Suppressor macrophage treated with lipopolysaccharide for 4 hours (primary cell): ENCODE measurements at regions not wholly inside any gene's neighbourhood (a gene's known extent, or its start where the extent isn't known, plus 50 kb on each side); places are given as distances from the start of the nearest gene placed in this dataset.
"Not testable (repeated sequence)": the region's sequence is repeated elsewhere in the genome, so short reads cannot be mapped to it uniquely, and the experiment has no call there.

Experiments
- DNase-seq: peaks from one replicate; pipeline ENCODE4 v3.0.0-alpha.2; 2020

GRCh38 chr21:9746311-9746710 is 775.1 kb upstream of the TPTE start:
- not testable (repeated sequence) for DNase-seq

GRCh38 chr21:9746831-9747606 is 774.4 kb upstream of the TPTE start:
- DNase-seq = not testable (repeated sequence)

DNA sequence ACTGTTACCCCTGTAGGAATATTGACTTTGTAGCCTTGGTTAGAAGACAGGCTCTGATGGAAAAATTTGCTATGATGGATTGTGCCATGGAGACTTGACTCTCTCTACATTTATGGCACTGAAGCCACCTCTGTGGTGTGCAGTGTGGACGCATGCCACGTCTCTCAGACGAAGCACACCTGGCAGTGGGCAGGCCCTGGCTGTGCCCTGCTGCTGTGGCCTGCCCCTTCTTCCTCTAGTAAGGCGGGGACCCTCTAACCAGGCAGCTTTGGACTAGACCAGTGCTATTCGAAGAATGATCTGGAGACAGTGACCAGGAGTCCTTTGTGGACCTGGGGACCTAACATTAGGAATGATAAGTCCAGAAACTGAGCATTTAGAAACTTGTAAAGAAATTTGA is 773.5 kb upstream of the TPTE start:
- DNase-seq = not testable (repeated sequence)

DNA sequence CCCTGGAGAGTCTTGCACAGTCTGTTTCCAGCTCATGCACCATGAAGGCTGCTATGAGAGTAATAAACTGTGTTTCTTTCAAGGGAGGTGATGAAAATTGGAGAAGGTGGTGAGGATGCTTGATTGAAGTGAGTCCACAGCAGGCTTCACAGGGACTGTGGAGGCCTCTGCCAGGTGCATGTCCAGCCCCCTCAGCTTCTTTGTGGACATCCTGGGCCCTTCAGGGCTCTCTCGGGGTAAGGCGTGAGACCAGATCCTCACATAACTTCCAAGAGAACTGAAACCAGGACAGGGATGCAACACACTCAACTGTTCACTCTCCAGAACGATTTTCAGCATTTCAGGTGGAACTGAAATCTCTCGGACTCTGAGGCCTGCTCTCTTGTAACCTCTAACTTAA is 772.9 kb upstream of the TPTE start:
- DNase-seq = not testable (repeated sequence)

GRCh38 chr21:9749741-9750230 is 771.6 kb upstream of the TPTE start:
- not testable (repeated sequence) for DNase-seq

DNA sequence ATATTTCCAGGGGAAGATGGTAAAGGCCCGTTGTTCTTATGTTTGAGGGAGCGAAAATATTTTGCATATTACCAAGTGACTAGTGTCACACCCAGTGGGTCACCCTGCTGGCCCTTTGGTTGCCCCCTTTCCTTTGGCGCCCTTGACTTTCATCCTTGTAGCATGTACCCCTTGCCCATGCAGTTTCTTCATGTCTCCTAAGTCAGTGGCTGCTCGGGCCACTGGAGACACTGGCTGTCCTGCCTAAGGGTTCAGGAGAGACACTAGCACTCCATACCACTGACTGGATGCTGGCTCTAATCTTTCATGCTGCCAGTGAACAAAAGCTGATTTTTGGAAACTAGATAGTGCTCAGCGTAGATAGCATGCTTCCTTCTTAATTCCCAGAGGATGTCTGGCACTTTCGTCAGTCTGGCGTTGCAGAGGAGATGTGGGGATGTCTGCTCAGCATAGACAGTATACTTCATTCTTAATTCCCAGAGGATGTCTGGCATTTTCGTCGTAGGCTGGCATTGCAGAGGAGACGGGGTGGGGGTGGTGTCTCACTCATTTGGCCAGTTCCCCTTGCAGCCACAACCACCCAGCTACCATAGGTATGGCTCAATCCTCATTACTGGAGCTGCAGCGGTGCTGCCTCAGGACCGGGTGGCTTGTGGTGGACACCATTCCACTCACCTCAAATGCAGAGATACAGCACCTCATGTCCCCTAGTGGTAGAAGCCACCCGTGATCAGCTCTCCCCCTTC is 770.9 kb upstream of the TPTE start:
- DNase-seq = no peak

- DNase-seq = not testable (repeated sequence)
Observed at GRCh38 chr21:9751087-9751585, 770.2 kb upstream of the TPTE start.

GRCh38 chr21:9752028-9752427 is 769.4 kb upstream of the TPTE start:
- not testable (repeated sequence) for DNase-seq

- not testable (repeated sequence) for DNase-seq
Observed at GRCh38 chr21:9753441-9753840, 767.9 kb upstream of the TPTE start.

DNA sequence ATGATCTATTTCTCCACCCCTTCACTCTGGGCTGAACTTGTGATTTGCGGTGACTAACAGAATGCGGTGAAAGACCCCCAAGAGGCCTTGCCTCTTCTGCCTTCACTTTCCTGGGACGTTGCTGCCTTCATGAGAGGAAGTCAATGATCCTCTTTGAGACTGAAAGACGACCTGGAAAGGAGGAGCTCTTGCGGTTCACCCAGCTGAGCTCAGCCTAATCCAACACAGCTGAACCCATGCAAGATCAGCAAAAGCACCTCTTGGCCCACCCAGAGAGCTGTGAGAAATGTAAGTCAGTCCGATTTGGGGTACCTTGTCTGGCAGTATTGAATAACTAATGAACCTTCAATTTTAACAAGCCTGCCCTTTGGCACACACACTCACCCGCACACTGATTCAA is 767.4 kb upstream of the TPTE start:
- DNase-seq = no peak

DNA sequence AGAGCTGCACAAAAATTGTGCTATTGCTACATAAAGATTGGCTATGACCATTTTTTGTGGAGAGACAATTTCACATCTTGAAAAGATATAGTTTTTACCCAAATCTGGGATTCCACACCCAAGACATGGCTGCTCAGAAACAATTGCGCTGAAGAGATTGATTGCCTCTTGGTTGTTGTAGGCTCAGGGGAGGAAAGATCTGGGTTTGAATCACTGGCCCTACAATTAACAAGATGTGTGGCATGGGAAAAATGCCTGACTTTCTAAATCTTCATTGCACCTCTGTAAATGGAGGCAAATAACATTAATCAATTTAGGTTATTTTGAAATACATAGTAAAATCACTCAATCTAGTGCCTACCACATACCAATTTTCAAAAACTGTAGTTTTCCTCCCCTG is 766.9 kb upstream of the TPTE start:
- not testable (repeated sequence) for DNase-seq

DNA sequence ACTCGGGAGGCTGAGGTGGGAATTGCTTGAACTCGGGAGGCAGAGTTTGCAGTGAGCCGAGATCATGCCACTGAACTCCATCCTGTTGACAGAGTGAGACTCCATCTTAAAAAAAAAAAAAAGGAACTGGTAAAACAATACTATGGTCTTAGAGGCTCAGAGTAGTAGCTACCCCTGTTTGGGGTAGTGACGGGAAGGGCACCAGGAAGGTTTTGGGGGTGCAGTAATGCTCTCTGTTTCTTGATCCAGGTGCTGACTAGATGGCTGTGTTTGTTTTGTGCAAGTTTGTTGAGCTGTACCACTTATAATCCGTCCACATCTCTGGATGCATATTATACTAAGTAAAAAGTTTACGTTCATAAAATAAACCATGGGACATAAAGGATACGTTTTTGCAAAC is 765.8 kb upstream of the TPTE start:
- no peak for DNase-seq

DNA sequence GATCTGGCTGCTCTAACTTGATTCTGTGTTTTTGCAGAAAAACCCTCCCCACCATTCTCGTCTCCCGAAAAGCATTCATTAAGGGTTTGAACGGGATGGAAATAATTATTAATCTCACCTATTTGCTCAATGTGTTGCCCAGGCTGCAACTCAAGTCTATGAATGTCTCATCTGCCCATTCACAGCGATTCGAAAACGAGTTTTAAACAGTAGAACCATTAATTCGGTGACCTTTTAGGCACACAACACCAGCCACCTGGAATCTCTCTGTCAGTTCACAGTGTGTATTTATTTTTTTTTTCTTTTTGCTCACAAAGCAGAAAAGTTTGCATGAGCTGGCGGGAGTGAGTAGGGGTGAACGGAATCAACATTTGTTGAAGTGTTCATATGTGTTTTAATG is 764.7 kb upstream of the TPTE start:
- DNase-seq = no peak

- DNase-seq = not testable (repeated sequence)
Observed at GRCh38 chr21:9757118-9757517, 764.3 kb upstream of the TPTE start.

DNA sequence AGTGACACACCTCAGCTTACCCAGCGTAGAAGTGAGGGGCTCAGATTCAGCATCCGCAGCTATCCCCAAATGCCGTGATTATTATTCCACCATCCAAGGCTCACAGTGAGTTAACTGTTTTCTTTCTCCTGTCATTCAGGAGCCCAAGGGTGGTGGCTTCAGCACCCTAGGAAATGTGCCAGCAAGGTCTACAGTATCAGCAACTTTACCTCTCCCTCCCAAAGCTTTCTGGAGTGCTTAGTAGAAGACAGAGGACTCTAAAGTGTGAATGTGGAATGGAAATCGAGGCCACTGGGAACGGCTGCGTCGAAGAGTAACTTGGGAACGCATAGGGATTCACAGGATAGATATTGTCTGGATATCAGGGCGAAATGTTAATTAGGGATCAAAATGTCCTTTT is 763.8 kb upstream of the TPTE start:
- not testable (repeated sequence) for DNase-seq

DNA sequence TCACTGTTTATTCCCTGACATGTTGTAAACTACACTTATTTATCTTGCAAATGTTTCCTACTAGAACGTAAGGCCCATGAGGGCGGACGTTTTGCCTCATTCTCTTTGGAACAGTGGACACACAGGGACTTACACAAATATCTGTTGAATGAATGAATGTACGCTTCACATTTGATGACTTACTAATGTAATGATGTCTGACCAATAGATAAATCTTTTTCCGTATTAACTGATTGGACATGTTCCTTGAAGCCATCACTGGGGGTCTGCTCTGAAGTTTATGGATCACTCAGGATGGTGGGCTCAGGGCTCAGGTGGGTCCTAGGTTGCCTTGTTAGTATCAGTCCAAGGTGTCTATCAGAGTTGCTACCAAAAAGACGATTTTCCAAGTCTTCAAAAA is 763.2 kb upstream of the TPTE start:
- DNase-seq = no peak

DNA sequence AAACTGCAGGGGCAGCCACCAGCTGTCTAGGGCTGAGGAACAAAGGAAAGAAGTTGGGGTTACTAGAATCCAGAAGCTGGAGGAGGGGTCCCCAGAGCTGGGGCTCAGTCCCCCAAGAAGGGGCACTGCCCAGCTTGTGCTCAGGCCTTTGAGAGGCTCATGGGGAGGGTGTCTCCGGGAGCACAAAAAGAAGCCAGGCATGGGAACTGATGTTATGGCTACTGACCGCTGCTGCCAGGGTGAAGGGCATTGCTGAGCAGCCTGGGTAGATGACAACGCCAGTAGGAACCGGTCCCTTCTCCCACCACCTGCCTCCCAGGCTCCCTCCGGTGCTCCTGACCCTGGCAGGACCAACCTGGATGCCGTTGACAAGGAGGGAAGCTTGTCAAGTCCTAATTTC is 762.5 kb upstream of the TPTE start:
- DNase-seq = no peak

- no peak for DNase-seq
Observed at GRCh38 chr21:9759972-9760371, 761.4 kb upstream of the TPTE start.

GRCh38 chr21:9760398-9761074 is 760.8 kb upstream of the TPTE start:
- no peak for DNase-seq

DNA sequence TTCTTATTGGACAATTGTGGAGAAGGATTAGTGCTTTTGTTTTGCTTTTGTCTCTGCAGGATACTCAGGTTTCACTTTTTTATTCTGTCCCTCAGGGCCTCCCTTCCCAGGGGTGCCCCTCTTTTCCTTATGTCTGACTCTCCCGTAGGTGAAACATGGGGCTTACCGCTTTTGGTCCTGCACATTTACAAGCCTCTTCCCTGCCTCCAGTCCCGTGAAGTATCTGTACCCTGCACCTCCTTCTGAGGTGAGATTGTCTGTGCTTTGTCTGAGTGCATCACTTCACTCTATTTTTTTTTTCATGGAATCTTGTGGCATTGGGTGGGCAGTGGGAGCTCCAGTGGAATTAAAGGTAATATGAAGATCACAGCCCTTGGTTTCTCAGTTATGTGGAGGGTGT is 758.1 kb upstream of the TPTE start:
- DNase-seq = no peak

DNA sequence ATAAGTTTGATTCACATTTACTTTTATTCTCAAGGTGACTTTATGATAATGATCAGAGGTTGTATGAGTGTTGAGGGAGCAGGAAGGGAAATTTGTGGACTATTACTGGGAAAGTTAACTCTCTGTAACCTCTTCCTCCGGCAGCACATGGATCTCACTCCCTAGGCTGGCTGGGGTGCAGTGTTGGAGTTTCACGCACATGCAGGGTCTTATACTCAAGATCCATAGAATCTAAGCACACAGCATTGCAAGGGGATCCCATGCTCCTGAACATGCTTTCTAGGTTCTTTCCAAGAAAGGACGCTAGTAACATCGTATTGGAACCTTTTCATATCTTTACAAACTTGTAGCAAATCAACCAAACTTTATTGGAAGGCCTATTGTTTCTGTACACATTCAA is 757.6 kb upstream of the TPTE start:
- no peak for DNase-seq

GRCh38 chr21:9764294-9764693 is 757.1 kb upstream of the TPTE start:
- DNase-seq = not testable (repeated sequence)

DNA sequence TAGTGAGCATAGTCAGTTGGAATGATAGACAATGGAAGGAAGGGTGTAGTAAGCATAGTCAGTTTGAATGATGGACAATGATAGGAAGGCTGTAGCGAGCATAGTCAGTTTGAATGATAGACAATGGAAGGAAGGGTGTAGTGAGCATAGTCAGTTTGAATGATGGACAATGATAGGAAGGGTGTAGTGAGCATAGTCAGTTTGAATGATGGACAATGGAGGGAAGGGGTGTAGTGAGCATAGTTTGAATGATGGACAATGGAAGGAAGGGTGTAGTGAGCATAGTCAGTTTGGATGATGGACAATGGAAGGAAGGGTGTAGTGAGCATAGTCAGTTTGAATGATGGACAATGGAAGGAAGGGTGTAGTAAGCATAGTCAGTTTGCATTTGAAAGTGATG is 755.8 kb upstream of the TPTE start:
- not testable (repeated sequence) for DNase-seq
